ENCODE measurements at regions not wholly inside any gene's neighbourhood (a gene's known extent, or its start where the extent isn't known, plus 50 kb on each side); places are given as distances from the start of the nearest gene placed in this dataset.
"Not testable (repeated sequence)": the region's sequence is repeated elsewhere in the genome, so short reads cannot be mapped to it uniquely, and the experiment has no call there.

- no peak overlapping the region for H3K4me3 ChIP-seq (ENCODE audit: low read depth, low read length)
- no peak for DNase-seq (ENCODE audit: low read depth)
- TF ChIP-seq MAX (IDR thresholded peaks at IDR 0.05; ENCODE audit: low read depth, low read length) (no peak), CTCF (IDR thresholded peaks at IDR 0.05; ENCODE audit: low read depth, low read length) (no peak), POLR2A (IDR thresholded peaks at IDR 0.05; ENCODE audit: extremely low read depth, insufficient read length) (no peak), MYC (IDR thresholded peaks at IDR 0.05; ENCODE audit: low read depth, low read length) (no peak)
Measured at GRCh38 chr1:184832517-184832916, 77.9 kb upstream of the EDEM3 start.

GRCh38 chr1:184829496-184829895, 74.8 kb upstream of the EDEM3 start:
- DNase-seq (ENCODE audit: low read depth); H3K4me3 ChIP-seq (ENCODE audit: low read depth, low read length): not testable (repeated sequence)

GRCh38 chr1:184828369-184828717, 73.7 kb upstream of the EDEM3 start:
- H3K4me3 ChIP-seq (ENCODE audit: low read depth, low read length), result no peak overlapping the region
- TF ChIP-seq MAX (IDR thresholded peaks at IDR 0.05; ENCODE audit: low read depth, low read length) (no peak), MYC (IDR thresholded peaks at IDR 0.05; ENCODE audit: low read depth, low read length) (no peak), CTCF (IDR thresholded peaks at IDR 0.05; ENCODE audit: low read depth, low read length) (no peak), POLR2A (IDR thresholded peaks at IDR 0.05; ENCODE audit: extremely low read depth, insufficient read length) (no peak)
- DNase-seq (ENCODE audit: low read depth), result no peak

- H3K4me3 ChIP-seq (ENCODE audit: low read depth, low read length), result no peak overlapping the region
- DNase-seq (ENCODE audit: low read depth), result no peak
- TF ChIP-seq POLR2A (IDR thresholded peaks at IDR 0.05; ENCODE audit: extremely low read depth, insufficient read length) (no peak), CTCF (IDR thresholded peaks at IDR 0.05; ENCODE audit: low read depth, low read length) (no peak), MYC (IDR thresholded peaks at IDR 0.05; ENCODE audit: low read depth, low read length) (no peak), MAX (IDR thresholded peaks at IDR 0.05; ENCODE audit: low read depth, low read length) (no peak)
Measured at GRCh38 chr1:184827600-184828368, 73.1 kb upstream of the EDEM3 start.

- no peak for DNase-seq (ENCODE audit: low read depth)
- H3K4me3 ChIP-seq (ENCODE audit: low read depth, low read length), result no peak overlapping the region
- TF ChIP-seq POLR2A (IDR thresholded peaks at IDR 0.05; ENCODE audit: extremely low read depth, insufficient read length), result no peak
Measured at GRCh38 chr1:184826001-184826400, 71.3 kb upstream of the EDEM3 start.

- TF ChIP-seq POLR2A (IDR thresholded peaks at IDR 0.05; ENCODE audit: extremely low read depth, insufficient read length) (no peak), MYC (IDR thresholded peaks at IDR 0.05; ENCODE audit: low read depth, low read length) (no peak), MAX (IDR thresholded peaks at IDR 0.05; ENCODE audit: low read depth, low read length) (no peak)
- H3K4me3 ChIP-seq (ENCODE audit: low read depth, low read length), result no peak overlapping the region
- peak; percentile 48 for DNase-seq (ENCODE audit: low read depth)
Measured at GRCh38 chr1:184825571-184825970, 70.9 kb upstream of the EDEM3 start.

GRCh38 chr1:184824691-184825323, 70.1 kb upstream of the EDEM3 start:
- H3K4me3 ChIP-seq (ENCODE audit: low read depth, low read length), result no peak overlapping the region
- no peak for DNase-seq (ENCODE audit: low read depth)
- TF ChIP-seq CTCF (IDR thresholded peaks at IDR 0.05; ENCODE audit: low read depth, low read length), result no peak
- TF ChIP-seq MAX (IDR thresholded peaks at IDR 0.05; ENCODE audit: low read depth, low read length), result no peak
- no peak for TF ChIP-seq POLR2A (IDR thresholded peaks at IDR 0.05; ENCODE audit: extremely low read depth, insufficient read length)
- no peak for TF ChIP-seq MYC (IDR thresholded peaks at IDR 0.05; ENCODE audit: low read depth, low read length)
